Central memory CD4-positive, alpha-beta T cell (primary cell): ENCODE measurements at regions not wholly inside any gene's neighbourhood (a gene's known extent, or its start where the extent isn't known, plus 50 kb on each side); places are given as distances from the start of the nearest gene placed in this dataset.

Experiments
- DNase-seq: peaks from one replicate; pipeline ENCODE4 v3.0.0; 2022

DNA sequence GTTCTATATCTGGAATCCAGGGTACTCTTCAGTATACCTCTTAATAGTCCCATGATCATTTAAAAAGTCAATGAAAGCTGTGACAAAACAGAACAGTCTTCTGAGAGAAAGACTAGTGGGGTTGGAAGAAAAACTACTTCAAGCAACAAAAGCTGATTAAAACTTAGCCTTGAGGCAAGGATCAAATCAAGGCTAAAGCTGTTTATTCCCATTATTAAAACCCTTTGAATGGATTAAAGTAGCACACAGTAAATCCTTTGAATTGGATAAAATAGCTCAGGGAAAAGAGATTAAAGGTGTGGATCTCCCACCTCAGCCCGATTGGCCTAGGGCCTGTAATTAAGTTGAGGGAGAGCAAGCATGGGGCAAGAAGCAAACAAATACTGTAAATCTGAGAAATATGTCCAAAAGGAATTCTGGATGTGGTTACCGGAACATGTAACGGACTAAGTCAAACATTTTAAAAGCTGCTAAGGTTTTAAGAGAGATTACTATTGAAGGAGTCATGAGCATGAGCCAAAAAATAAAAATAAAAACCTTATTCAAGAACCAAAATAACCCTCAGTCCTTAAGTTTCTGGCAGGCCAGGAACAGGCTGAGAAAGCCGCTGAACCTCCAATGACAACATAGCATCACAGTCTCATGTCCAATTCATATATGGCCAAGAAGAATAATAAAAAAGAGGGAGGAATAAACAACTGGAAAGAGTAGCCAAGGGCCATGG lies 257.3 kb upstream of the NEIL3 start:
- DNase-seq = no peak

DNA sequence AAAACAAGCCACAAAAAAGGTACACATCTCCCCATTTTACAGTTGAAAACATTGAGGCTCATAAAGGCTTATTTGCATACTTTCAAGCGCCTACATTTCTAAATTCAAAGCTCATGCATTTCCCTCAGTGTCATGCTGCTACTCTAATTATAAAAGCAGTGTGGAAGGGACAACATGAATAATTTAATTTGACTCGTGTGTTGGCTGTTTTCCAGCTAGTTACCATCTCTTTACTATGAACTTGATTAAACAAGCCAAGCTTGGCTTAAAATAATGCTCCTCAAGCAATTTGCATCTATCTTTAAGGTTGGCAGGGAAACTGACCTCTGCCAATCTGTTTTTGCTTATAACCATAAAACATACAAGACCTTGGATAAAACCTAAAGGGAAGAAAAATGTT lies 252.5 kb upstream of the NEIL3 start:
- no peak for DNase-seq

DNA sequence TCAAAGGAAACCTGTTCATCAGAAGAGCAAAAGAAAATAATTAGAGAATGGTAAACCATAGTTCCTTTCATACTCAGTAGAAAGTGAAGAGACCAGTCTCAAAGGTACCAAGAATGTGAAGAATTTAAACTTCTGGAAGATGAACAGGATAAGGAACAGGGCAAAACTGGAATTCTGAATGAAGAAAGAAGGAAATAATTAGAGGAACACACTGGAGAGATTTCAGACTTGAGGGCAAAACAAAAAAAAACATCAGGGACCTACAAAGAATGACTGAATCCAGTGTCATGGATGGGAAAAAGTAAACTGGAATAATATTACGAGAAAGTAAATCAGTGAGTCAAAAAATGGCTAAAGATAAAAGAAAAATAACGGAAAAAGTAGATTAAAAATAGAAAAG lies 245.6 kb upstream of the NEIL3 start:
- DNase-seq = no peak

GRCh38 chr4:177064729-177065394 lies 244.8 kb upstream of the NEIL3 start:
- no peak for DNase-seq

- no peak for DNase-seq
These were observed 242.9 kb upstream of the NEIL3 start for GRCh38 chr4:177066746-177067145.

- DNase-seq = no peak
These were observed 239.1 kb upstream of the NEIL3 start for GRCh38 chr4:177070533-177071058.

GRCh38 chr4:177077095-177077971 lies 232.3 kb upstream of the NEIL3 start:
- DNase-seq = no peak

DNA sequence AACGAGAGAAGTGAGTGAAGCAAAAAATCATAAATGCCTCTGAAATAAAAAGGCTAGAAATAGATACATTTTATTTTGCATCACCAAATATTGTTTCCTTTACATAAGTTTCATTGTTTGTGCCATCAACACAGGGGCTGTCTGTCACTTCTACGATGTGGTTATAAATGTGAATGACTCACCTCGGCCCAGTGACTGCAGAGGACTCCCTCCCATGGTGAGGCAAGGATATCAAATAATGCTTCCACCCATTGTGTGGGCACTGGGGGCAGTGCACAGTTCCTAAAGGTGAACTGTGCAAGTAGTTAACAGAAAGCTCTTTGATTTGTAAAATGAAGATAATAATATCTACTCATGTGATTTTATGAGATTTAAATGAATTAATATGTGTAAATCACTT lies 230.3 kb upstream of the NEIL3 start:
- DNase-seq = no peak

DNA sequence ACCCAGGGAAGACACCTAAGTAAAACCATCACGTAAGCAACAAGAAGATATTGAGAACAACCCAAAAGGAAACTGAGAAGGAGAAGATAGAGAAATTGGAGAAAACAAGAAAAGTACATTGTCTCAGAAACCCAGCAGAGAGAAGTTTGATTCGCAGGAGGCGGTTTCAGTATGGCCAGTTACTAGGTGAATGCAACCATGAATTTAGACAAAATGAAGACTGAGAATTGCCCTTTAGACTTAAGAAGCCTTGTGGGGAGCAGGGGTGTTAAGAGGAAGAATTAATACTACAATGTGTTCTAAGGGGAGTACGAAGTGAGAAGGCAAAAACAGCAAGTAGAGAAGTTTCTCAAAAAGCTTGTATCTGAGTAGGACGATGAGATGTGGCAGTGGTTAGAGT lies 229.3 kb upstream of the NEIL3 start:
- no peak for DNase-seq

DNA sequence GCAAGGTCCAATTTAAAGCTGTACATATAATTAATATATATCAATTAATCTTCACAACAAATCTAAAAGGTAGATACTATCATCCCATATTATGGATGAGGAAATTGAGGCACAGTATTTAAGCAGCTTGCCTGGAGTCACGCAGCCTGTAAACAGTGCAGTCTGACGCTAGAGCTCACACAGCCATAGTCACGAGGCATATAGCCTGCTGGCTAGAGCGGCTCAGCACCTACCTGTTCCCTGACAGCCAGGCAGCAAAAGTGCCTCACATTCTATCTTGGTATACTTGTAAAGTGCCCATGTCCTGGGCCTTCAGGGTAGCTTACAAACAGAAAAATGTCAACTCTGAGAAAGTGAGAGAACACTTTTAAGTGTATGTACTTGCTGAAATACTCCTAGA lies 222.6 kb upstream of the NEIL3 start:
- no peak for DNase-seq

GRCh38 chr4:177087499-177087898 lies 222.2 kb upstream of the NEIL3 start:
- DNase-seq = no peak

DNA sequence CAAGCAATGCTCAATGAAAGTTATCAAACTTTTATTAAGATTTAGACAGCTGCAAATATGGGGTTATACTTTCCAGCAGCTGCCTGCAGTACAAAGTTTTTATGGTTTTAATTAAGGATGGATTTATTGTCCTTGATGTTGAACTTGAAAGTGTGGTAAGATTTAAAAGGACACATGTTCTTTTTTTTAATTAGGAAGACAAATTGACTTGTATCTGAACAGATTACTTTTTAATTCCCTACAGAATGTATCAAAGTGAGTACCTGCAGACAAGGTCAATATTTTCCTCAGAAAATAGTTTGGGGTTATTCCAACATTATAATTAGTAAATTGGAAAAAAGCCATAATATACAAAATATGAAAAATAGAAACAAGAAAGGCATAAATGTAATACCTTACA lies 218.2 kb upstream of the NEIL3 start:
- no peak for DNase-seq

GRCh38 chr4:177092807-177093206 lies 216.9 kb upstream of the NEIL3 start:
- no peak for DNase-seq

DNA sequence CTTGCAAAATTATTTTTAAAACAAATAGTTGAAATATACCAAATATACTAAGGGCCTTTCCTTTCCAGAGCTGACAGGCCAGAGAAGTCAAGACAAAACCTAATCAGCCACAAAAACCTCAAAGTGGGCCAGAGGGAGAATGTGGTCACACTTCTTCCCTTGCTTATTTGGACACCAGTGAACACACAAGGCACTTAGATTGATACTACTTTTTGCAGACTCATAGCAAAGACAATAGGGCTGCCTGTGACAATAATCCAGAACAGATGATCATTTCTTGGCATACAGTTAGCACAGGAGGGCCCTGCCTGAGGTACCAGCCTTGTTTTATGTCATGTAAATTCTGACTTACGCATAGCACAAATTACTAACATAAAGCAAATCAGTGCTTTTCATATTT lies 215.7 kb upstream of the NEIL3 start:
- no peak for DNase-seq

DNA sequence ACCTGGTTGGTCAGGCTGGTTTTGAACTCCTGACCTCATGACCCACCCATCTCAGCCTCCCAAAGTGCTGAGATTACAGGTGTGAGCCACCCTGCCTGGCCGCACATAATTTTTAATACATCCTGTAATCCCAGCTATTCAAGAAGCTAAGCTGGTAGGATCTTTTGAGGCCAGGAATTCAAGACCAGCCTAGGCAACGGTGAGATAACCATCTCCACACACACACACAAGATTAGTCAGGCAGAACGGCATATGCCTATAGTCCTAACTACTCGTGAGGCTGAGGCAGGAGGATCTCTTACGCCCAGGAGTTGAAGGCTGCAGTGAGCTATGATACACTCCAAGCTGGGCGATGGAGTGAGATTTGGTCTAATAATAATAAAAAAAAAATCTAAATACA lies 212.4 kb upstream of the NEIL3 start:
- DNase-seq = no peak

DNA sequence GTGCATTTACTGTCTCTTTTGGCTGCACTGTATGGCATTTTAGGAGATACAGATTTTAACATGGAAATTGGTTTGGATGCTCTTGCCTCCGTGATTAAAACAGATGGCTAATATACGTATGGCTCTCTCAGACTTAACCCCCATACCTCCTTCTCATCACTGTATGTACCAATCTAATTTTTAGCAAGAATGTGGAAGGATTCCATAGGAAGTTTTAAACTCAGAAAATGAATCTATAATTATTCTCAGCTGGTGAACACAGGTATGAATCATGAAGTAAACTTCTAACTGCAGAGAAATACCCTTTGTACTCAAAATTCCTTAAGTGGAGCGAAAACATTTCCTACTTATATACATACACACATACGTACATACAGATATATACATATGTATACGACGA lies 210.5 kb upstream of the NEIL3 start:
- no peak for DNase-seq

- no peak for DNase-seq
These were observed 209.4 kb upstream of the NEIL3 start for GRCh38 chr4:177100307-177100706.

DNA sequence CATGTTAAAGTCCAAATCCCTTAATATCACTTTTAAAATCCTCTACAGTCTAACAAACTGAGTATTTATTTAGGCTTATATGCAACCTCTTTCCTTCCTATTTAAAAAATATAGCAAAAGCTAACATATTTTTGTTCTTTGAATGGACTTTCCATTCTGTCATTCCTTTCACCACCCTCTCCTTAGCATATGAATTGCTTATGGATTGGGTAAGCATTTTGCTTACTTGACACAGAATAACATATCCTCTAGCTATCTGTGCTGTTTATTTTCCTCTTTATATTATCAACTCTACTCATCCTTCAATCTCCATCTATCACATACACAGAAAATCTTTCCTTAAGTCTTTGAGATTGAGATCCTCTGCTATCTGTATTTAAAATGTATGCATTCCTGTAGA lies 206.1 kb upstream of the NEIL3 start:
- DNase-seq = no peak

GRCh38 chr4:177105536-177105935 lies 204.1 kb upstream of the NEIL3 start:
- no peak for DNase-seq

DNA sequence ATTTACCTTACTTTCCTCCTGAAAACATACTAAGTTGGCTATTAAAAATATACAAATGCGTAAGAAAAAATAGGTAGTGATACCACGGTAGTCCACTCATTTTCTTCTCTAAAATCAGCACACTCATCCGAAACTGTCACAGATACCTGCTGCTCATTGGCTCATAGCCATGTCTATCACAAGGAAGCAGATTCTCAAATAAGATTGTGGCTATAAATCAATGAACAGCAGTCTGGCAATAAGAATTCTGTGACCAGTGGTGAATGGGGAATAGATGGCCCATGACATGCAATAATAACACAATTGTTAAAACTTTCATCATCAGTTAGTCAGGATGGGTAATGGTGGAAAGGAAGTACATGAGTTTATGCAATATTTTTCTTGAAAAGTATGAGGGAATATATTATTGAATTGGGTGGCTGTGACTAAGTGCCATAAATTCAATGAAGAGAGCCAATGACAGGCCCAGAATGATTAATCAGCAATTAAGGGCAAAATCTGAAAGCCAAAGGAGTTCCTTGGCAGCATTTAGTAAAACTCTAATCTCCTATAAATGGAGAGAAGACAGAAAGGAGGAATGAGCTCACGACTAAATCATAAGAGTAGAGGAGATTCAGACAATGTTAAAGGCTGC lies 202.3 kb upstream of the NEIL3 start:
- DNase-seq = no peak

DNA sequence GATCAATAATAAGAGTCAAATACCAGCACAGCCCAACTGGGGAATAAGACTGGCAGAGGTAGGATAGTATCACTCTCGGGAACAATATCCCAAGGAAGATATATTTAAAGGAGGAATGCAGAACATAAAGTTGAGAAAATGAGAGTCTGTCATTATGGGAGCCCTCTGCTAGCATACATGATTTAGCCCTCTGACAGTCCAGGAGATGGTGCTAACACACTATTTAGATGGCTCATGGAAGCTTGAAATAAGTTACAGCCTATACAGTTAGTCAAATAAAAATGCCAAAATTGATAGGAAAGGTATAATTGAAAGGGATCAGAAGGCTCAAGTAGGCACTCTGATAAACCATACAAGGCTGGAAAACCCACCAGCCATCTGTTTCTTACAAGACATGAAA lies 201.0 kb upstream of the NEIL3 start:
- DNase-seq = no peak

DNA sequence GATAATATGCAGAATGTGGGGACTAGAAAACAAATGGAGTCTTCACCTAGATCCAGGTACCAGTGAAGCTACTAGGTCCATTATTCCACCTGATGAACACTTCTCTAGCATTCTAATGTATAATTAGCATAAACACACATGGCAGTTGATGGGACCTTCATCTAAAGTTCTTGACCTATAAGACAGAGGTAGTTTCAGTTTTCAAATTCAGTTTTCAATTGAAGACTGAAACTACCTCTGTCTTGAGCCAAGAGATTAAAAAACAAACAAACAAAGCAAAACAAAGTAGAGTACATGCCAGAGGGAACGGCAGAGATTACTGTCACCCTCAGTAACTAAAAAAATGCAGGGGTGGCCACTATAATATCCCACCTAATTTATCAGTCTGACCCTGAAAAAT lies 199.9 kb upstream of the NEIL3 start:
- DNase-seq = no peak

DNA sequence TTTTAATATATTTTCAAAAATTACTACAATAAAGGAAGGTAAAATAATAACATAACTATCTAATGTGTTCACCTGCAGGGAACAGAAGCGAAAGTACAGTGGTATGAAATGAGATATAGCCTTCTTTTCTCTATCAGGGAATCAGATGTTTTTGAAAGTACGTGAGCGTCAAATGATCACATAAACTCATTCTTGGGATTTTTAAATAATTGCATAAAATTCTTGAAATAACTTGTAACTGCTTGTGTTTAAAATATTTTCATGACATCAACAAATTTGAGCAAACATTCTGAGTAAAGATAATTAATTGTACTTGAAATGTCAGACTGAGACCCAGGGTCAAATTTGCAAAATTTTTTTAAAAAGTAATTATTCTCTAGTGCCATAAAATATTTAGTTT lies 193.5 kb upstream of the NEIL3 start:
- DNase-seq = no peak
